ENCODE measurements at regions not wholly inside any gene's neighbourhood (a gene's known extent, or its start where the extent isn't known, plus 50 kb on each side); places are given as distances from the start of the nearest gene placed in this dataset.
"Not testable (repeated sequence)": the region's sequence is repeated elsewhere in the genome, so short reads cannot be mapped to it uniquely, and the experiment has no call there.

GRCh38 chr6:82744286-82745015 is 321.2 kb downstream of the UBE3D start:
- no peak for DNase-seq

GRCh38 chr6:82750556-82750955 is 315.1 kb downstream of the UBE3D start:
- DNase-seq = no peak

- no peak for DNase-seq
Observed at GRCh38 chr6:82751718-82752117, 313.9 kb downstream of the UBE3D start.

- no peak for DNase-seq
Observed at GRCh38 chr6:82761674-82762345, 303.8 kb downstream of the UBE3D start.

GRCh38 chr6:82766476-82766875 is 299.2 kb downstream of the UBE3D start:
- DNase-seq = no peak

- DNase-seq = no peak
Observed at GRCh38 chr6:82767037-82767436, 298.6 kb downstream of the UBE3D start.

GRCh38 chr6:82767447-82767846 is 298.2 kb downstream of the UBE3D start:
- DNase-seq = no peak

- no peak for DNase-seq
Observed at GRCh38 chr6:82772851-82773717, 292.6 kb downstream of the UBE3D start.

GRCh38 chr6:82775361-82775760 is 290.3 kb downstream of the UBE3D start:
- DNase-seq = no peak

GRCh38 chr6:82775981-82776380 is 289.7 kb downstream of the UBE3D start:
- no peak for DNase-seq

- no peak for DNase-seq
Observed at GRCh38 chr6:82779041-82779440, 286.6 kb downstream of the UBE3D start.

GRCh38 chr6:82780334-82780733 is 285.3 kb downstream of the UBE3D start:
- no peak for DNase-seq

GRCh38 chr6:82781620-82782204 is 283.9 kb downstream of the UBE3D start:
- no peak for DNase-seq

GRCh38 chr6:82783587-82784236 is 281.9 kb downstream of the UBE3D start:
- no peak for DNase-seq

- no peak for DNase-seq
Observed at GRCh38 chr6:82785206-82785605, 280.4 kb downstream of the UBE3D start.

GRCh38 chr6:82786248-82786647 is 279.4 kb downstream of the UBE3D start:
- no peak for DNase-seq

- DNase-seq = no peak
Observed at GRCh38 chr6:82795940-82796339, 269.7 kb downstream of the UBE3D start.

GRCh38 chr6:82801083-82801482 is 264.6 kb downstream of the UBE3D start:
- DNase-seq = no peak

- not testable (repeated sequence) for DNase-seq
Observed at GRCh38 chr6:82816243-82816642, 249.4 kb downstream of the UBE3D start.

GRCh38 chr6:82818727-82819126 is 246.9 kb downstream of the UBE3D start:
- no peak for DNase-seq

GRCh38 chr6:82823361-82823760 is 242.3 kb downstream of the UBE3D start:
- DNase-seq = no peak

GRCh38 chr6:82832811-82833210 is 232.8 kb downstream of the UBE3D start:
- no peak for DNase-seq

GRCh38 chr6:82833481-82833880 is 232.2 kb downstream of the UBE3D start:
- no peak for DNase-seq
